Natural killer cell (primary cell): ENCODE measurements at regions not wholly inside any gene's neighbourhood (a gene's known extent, or its start where the extent isn't known, plus 50 kb on each side); places are given as distances from the start of the nearest gene placed in this dataset.
A peak's percentile ranks its signal among the peaks of the same experiment; 100 is the strongest.
"Not testable (repeated sequence)": the region's sequence is repeated elsewhere in the genome, so short reads cannot be mapped to it uniquely, and the experiment has no call there.

Source experiments
- ATAC-seq, 3 donors: fragments of 150-1000 bp in 2 of 3; fragments of 200-7000 bp in 1 of 3; cut with Tn5 transposase; 1 replicate in 1 of 3; 2 replicates in 2 of 3; pipeline ENCODE4 v1.10.0; 2021; ENCODE audit warnings: mild to moderate bottlenecking in 2 of 3, moderate library complexity in 2 of 3
- DNase-seq, 2 donors: peaks; one replicate each; pipeline versions ENCODE4 v3.0.0 to v3.0.0-alpha.2; 2013 to 2021; ENCODE audit warnings: mixed read lengths in 1 of 2
- H3K27ac ChIP-seq: one replicate; pipeline ENCODE4 v1.5.1; 2013; ENCODE audit warnings: mild to moderate bottlenecking, low read length
- H3K27me3 ChIP-seq: one replicate; pipeline ENCODE4 v1.6.1; 2013; ENCODE audit warnings: low read length; ENCODE audit not compliant: control insufficient read depth, insufficient read depth
- H3K36me3 ChIP-seq: one replicate; pipeline ENCODE4 v1.6.1; 2013; ENCODE audit warnings: low read length; ENCODE audit not compliant: control insufficient read depth, insufficient read depth
- H3K4me1 ChIP-seq: one replicate; pipeline ENCODE4 v1.6.1; 2013; ENCODE audit warnings: low read length; ENCODE audit not compliant: control insufficient read depth, insufficient read depth
- H3K4me3 ChIP-seq: one replicate; pipeline ENCODE4 v1.5.1; 2013; ENCODE audit warnings: low read length
- H3K9me3 ChIP-seq: one replicate; pipeline ENCODE4 v1.6.1; 2013; ENCODE audit warnings: low read length; ENCODE audit not compliant: control insufficient read depth, insufficient read depth
- H3K27ac Mint-ChIP-seq, 2 donors: one replicate each; pipeline ENCODE4 v1.8.0; 2022; ENCODE audit warnings: mild to moderate bottlenecking in 2 of 2, mixed read lengths in 2 of 2, moderate library complexity in 1 of 2
- H3K27me3 Mint-ChIP-seq, 2 donors: one replicate each; pipeline ENCODE4 v1.8.0; 2022; ENCODE audit warnings: low read depth in 2 of 2, mixed read lengths in 2 of 2
- H3K36me3 Mint-ChIP-seq: one replicate; pipeline ENCODE4 v1.8.0; 2022; ENCODE audit warnings: mixed read lengths
- H3K4me1 Mint-ChIP-seq, 2 donors: one replicate each; pipeline ENCODE4 v1.8.0; 2022; ENCODE audit warnings: mixed read lengths in 2 of 2
- H3K4me3 Mint-ChIP-seq: one replicate; pipeline ENCODE4 v1.8.0; 2022; ENCODE audit warnings: mild to moderate bottlenecking, moderate library complexity, mixed read lengths
- H3K9me3 Mint-ChIP-seq, 2 donors: one replicate each; pipeline ENCODE4 v1.8.0; 2022; ENCODE audit warnings: mixed read lengths in 2 of 2
- CTCF ChIP-seq: fragments of 200-600 bp; IDR thresholded peaks from one replicate; pipeline ENCODE4 v1.8.0; 2022; ENCODE audit warnings: antibody characterized with exemption
- WGBS: methylation state at CpG from one replicate; pipeline ENCODE4 v1.1.7; 2013; ENCODE audit warnings: missing lambda C conversion rate; ENCODE audit not compliant: insufficient coverage; 5-methylcytosine and 5-hydroxymethylcytosine counted together
- intact Hi-C: fragments of 100-400 bp; cut with micrococcal nuclease; formaldehyde crosslinking; loops from one replicate; pipeline ENCODE4 v1.14.2; 2022

GRCh38 chr12:75742048-75742447 is 230.6 kb upstream of the KRR1 start:
- H3K36me3 Mint-ChIP-seq, result no peaks in the 10 kb centered on the region
- Histone ChIP-seq H3K27ac (no peak overlapping the region), H3K36me3 (no peaks in the 10 kb centered on the region), H3K9me3 (no peaks in the 10 kb centered on the region), H3K4me1 (no peaks in the 10 kb centered on the region), H3K4me3 (no peak overlapping the region), H3K27me3 (no peaks in the 10 kb centered on the region)
- intact Hi-C loops, result no loop called here
- WGBS, result 94% methylated on average over 3 of the region's 4 CpGs
- ATAC-seq (no peak), DNase-seq (no peak)
- no peak for TF ChIP-seq CTCF
- no peaks in the 10 kb centered on the region for H3K4me1 Mint-ChIP-seq
- no peak overlapping the region for H3K27ac Mint-ChIP-seq
- H3K27me3 Mint-ChIP-seq, result peaks cover 15 to 24% of the 10 kb centered on the region in 2 donors
- H3K4me3 Mint-ChIP-seq, result no peak overlapping the region
- H3K9me3 Mint-ChIP-seq, result peaks cover 0 to 3% of the 10 kb centered on the region in 2 donors

- H3K36me3 Mint-ChIP-seq, result no peaks in the 10 kb centered on the region
- no peaks in the 10 kb centered on the region for H3K27me3 ChIP-seq
- intact Hi-C loops, result no loop called here
- DNase-seq, result no peak
- H3K27ac ChIP-seq, result no peak overlapping the region
- no peak overlapping the region for H3K4me3 ChIP-seq
- H3K4me1 ChIP-seq, result no peaks in the 10 kb centered on the region
- H3K27me3 Mint-ChIP-seq, result peaks cover 13 to 24% of the 10 kb centered on the region in 2 donors
- no peaks in the 10 kb centered on the region for H3K36me3 ChIP-seq
- H3K27ac Mint-ChIP-seq, result no peak overlapping the region
- H3K4me3 Mint-ChIP-seq, result no peak overlapping the region
- no peak for TF ChIP-seq CTCF
- peaks cover 0 to 3% of the 10 kb centered on the region in 2 donors for H3K9me3 Mint-ChIP-seq
- H3K4me1 Mint-ChIP-seq, result no peaks in the 10 kb centered on the region
- no peaks in the 10 kb centered on the region for H3K9me3 ChIP-seq
- WGBS, result 100% methylated on average over 1 of the region's 1 CpG
- ATAC-seq, result no peak
Measured at GRCh38 chr12:75739912-75740311, 228.5 kb upstream of the KRR1 start.

- not testable (repeated sequence) for H3K4me1 ChIP-seq, H3K36me3 ChIP-seq
Measured at GRCh38 chr12:75739098-75739497, 227.7 kb upstream of the KRR1 start.

GRCh38 chr12:75738486-75738885 is 227.1 kb upstream of the KRR1 start:
- H3K4me3 ChIP-seq, result no peak overlapping the region
- Mint-ChIP-seq H3K27ac (no peak overlapping the region), H3K4me3 (no peak overlapping the region), H3K27me3 (peaks cover 13 to 17% of the 10 kb centered on the region in 2 donors), H3K4me1 (no peaks in the 10 kb centered on the region), H3K9me3 (peaks cover 0 to 3% of the 10 kb centered on the region in 2 donors), H3K36me3 (no peaks in the 10 kb centered on the region)
- no peaks in the 10 kb centered on the region for H3K36me3 ChIP-seq
- H3K27ac ChIP-seq, result no peak overlapping the region
- no peak for TF ChIP-seq CTCF
- intact Hi-C loops, result no loop called here
- WGBS, result 61% methylated on average over 2 of the region's 2 CpGs
- H3K4me1 ChIP-seq, result no peaks in the 10 kb centered on the region
- DNase-seq (no peak), ATAC-seq (peak; percentile 57 to 79 (median 77))
- no peaks in the 10 kb centered on the region for H3K27me3 ChIP-seq
- H3K9me3 ChIP-seq, result no peaks in the 10 kb centered on the region

More at GRCh38 chr12:75739098-75739497, 227.7 kb upstream of the KRR1 start:
- H3K4me3 ChIP-seq, H3K36me3 Mint-ChIP-seq, ATAC-seq, intact Hi-C loops, H3K27ac Mint-ChIP-seq, DNase-seq, H3K27me3 ChIP-seq, H3K4me3 Mint-ChIP-seq, H3K4me1 Mint-ChIP-seq, H3K27ac ChIP-seq, H3K9me3 ChIP-seq, H3K9me3 Mint-ChIP-seq: not testable (repeated sequence)
- peaks cover 13 to 17% of the 10 kb centered on the region in 2 donors for H3K27me3 Mint-ChIP-seq
- WGBS, result 83% methylated on average over 2 of the region's 2 CpGs
